ENCODE measurements at regions not wholly inside any gene's neighbourhood (a gene's known extent, or its start where the extent isn't known, plus 50 kb on each side); places are given as distances from the start of the nearest gene placed in this dataset.

GRCh38 chr20:39395478-39396291 lies 433.5 kb downstream of the DHX35 start:
- DNase-seq (ENCODE audit: low read depth): no peak
- H3K4me3 ChIP-seq (ENCODE audit: low read depth, low read length): no peak overlapping the region
- TF ChIP-seq CTCF (IDR thresholded peaks at IDR 0.05; ENCODE audit: control insufficient read depth, extremely low read depth, insufficient read depth): no peak

GRCh38 chr20:39394461-39394860 lies 432.3 kb downstream of the DHX35 start:
- no peak for TF ChIP-seq CTCF (IDR thresholded peaks at IDR 0.05; ENCODE audit: control insufficient read depth, extremely low read depth, insufficient read depth)
- H3K4me3 ChIP-seq (ENCODE audit: low read depth, low read length): no peak overlapping the region
- DNase-seq (ENCODE audit: low read depth): no peak

GRCh38 chr20:39390186-39390585 lies 428.0 kb downstream of the DHX35 start:
- no peak for DNase-seq (ENCODE audit: low read depth)
- no peak for TF ChIP-seq CTCF (IDR thresholded peaks at IDR 0.05; ENCODE audit: control insufficient read depth, extremely low read depth, insufficient read depth)
- no peak overlapping the region for H3K4me3 ChIP-seq (ENCODE audit: low read depth, low read length)

GRCh38 chr20:39381595-39381994 lies 419.5 kb downstream of the DHX35 start:
- no peak for TF ChIP-seq CTCF (IDR thresholded peaks at IDR 0.05; ENCODE audit: control insufficient read depth, extremely low read depth, insufficient read depth)
- H3K4me3 ChIP-seq (ENCODE audit: low read depth, low read length): no peak overlapping the region
- DNase-seq (ENCODE audit: low read depth): no peak

GRCh38 chr20:39378776-39379175 lies 416.6 kb downstream of the DHX35 start:
- no peak for DNase-seq (ENCODE audit: low read depth)
- no peak for TF ChIP-seq CTCF (IDR thresholded peaks at IDR 0.05; ENCODE audit: control insufficient read depth, extremely low read depth, insufficient read depth)
- no peak overlapping the region for H3K4me3 ChIP-seq (ENCODE audit: low read depth, low read length)

- TF ChIP-seq CTCF (IDR thresholded peaks at IDR 0.05; ENCODE audit: control insufficient read depth, extremely low read depth, insufficient read depth): no peak
- no peak overlapping the region for H3K4me3 ChIP-seq (ENCODE audit: low read depth, low read length)
- DNase-seq (ENCODE audit: low read depth): no peak
Measured at GRCh38 chr20:39376788-39377187, 414.6 kb downstream of the DHX35 start.

- H3K4me3 ChIP-seq (ENCODE audit: low read depth, low read length): no peak overlapping the region
- DNase-seq (ENCODE audit: low read depth): no peak
- no peak for TF ChIP-seq CTCF (IDR thresholded peaks at IDR 0.05; ENCODE audit: control insufficient read depth, extremely low read depth, insufficient read depth)
Measured at GRCh38 chr20:39364320-39364719, 402.2 kb downstream of the DHX35 start.
